ENCODE measurements at regions not wholly inside any gene's neighbourhood (a gene's known extent, or its start where the extent isn't known, plus 50 kb on each side); places are given as distances from the start of the nearest gene placed in this dataset.
A peak's percentile ranks its signal among the peaks of the same experiment; 100 is the strongest.

- TF ChIP-seq YY1 (tag by site-specific recombination; IDR thresholded peaks at IDR 0.05) (0 out of 2 replicates have a peak, but pooled peaks have one; percentile 10), ZNF202 (tag by site-specific recombination; IDR thresholded peaks at IDR 0.05; ENCODE audit: borderline replicate concordance) (no peak), KLF16 (tag by site-specific recombination; IDR thresholded peaks at IDR 0.05) (peak; percentile 71), ZNF239 (tag by site-specific recombination; IDR thresholded peaks at IDR 0.05) (no peak), ZNF433 (tag by site-specific recombination; IDR thresholded peaks at IDR 0.05; ENCODE audit: low read depth) (no peak), IKZF3 (tag by site-specific recombination; IDR thresholded peaks at IDR 0.05) (peak; percentile 85), SCRT2 (tag by site-specific recombination; IDR thresholded peaks at IDR 0.05) (peak; percentile 96), ZNF335 (tag by site-specific recombination; conservative IDR thresholded peaks at IDR 0.05) (peak; percentile 10), SP7 (tag by site-specific recombination; IDR thresholded peaks at IDR 0.05) (no peak), ZNF658 (tag by site-specific recombination; IDR thresholded peaks at IDR 0.05) (no peak), ZBTB20 (tag by site-specific recombination; IDR thresholded peaks at IDR 0.05) (peak; percentile 40), OVOL3 (tag by site-specific recombination; IDR thresholded peaks at IDR 0.05) (no peak), ZNF626 (tag by site-specific recombination; IDR thresholded peaks at IDR 0.05) (no peak), ZBTB17 (tag by site-specific recombination; IDR thresholded peaks at IDR 0.05) (peak; percentile 35; the same call in 1 of the 2 replicates), ZNF843 (tag by site-specific recombination; IDR thresholded peaks at IDR 0.05) (0 out of 2 replicates have a peak, but pooled peaks have one; percentile 18), ZNF302 (tag by site-specific recombination; IDR thresholded peaks at IDR 0.05; ENCODE audit: low read depth) (no peak), HOXD13 (CRISPR knock-in tag; IDR thresholded peaks at IDR 0.05; ENCODE audit: borderline replicate concordance) (no peak), ZNF785 (tag by site-specific recombination; IDR thresholded peaks at IDR 0.05) (no peak), KLF7 (tag by site-specific recombination; IDR thresholded peaks at IDR 0.05; ENCODE audit: borderline replicate concordance) (no peak), SP2 (tag by site-specific recombination; IDR thresholded peaks at IDR 0.05) (0 out of 2 replicates have a peak, but pooled peaks have one; percentile 13), ZNF549 (tag by site-specific recombination; IDR thresholded peaks at IDR 0.05) (no peak), KLF9 (tag by site-specific recombination; IDR thresholded peaks at IDR 0.05; ENCODE audit: low read depth) (no peak), ZFP37 (tag by site-specific recombination; IDR thresholded peaks at IDR 0.05) (peak; percentile 74; the same call in 1 of the 2 replicates), ZNF292 (tag by site-specific recombination; IDR thresholded peaks at IDR 0.05; ENCODE audit: borderline replicate concordance, low read depth) (no peak), ZNF830 (tag by site-specific recombination; IDR thresholded peaks at IDR 0.05; ENCODE audit: low read depth) (no peak), ZNF223 (tag by site-specific recombination; IDR thresholded peaks at IDR 0.05) (no peak), PBX3 (CRISPR knock-in tag; IDR thresholded peaks at IDR 0.05) (no peak), ZBTB6 (tag by site-specific recombination; IDR thresholded peaks at IDR 0.05) (no peak), ZNF324 (tag by site-specific recombination; IDR thresholded peaks at IDR 0.05) (0 out of 2 replicates have a peak, but pooled peaks have one; percentile 57), ZNF776 (tag by site-specific recombination; IDR thresholded peaks at IDR 0.05; ENCODE audit: borderline replicate concordance) (no peak), ZNF501 (tag by site-specific recombination; IDR thresholded peaks at IDR 0.05) (peak; percentile 52; the same call in 1 of the 2 replicates), ZNF600 (tag by site-specific recombination; IDR thresholded peaks at IDR 0.05) (peak; percentile 41), ZNF138 (tag by site-specific recombination; IDR thresholded peaks at IDR 0.05; ENCODE audit: borderline replicate concordance) (no peak), OSR2 (tag by site-specific recombination; IDR thresholded peaks at IDR 0.05) (0 out of 2 replicates have a peak, but pooled peaks have one; percentile 24), MEIS1 (CRISPR knock-in tag; IDR thresholded peaks at IDR 0.05; ENCODE audit: borderline replicate concordance) (no peak), ZBTB26 (tag by site-specific recombination; optimal IDR thresholded peaks at IDR 0.05) (peak; percentile 24), ZNF704 (tag by site-specific recombination; IDR thresholded peaks at IDR 0.05) (no peak), ZNF561 (tag by site-specific recombination; IDR thresholded peaks at IDR 0.05; ENCODE audit: borderline replicate concordance) (0 out of 2 replicates have a peak, but pooled peaks have one; percentile 47)
Observed at GRCh38 chr1:234969581-234970400, 158.8 kb downstream of the TOMM20 start (continued).

Measured in HEK293 (cell line).